GM18861 (cell line): ENCODE measurements at regions not wholly inside any gene's neighbourhood (a gene's known extent, or its start where the extent isn't known, plus 50 kb on each side); places are given as distances from the start of the nearest gene placed in this dataset.
"Not testable (repeated sequence)": the region's sequence is repeated elsewhere in the genome, so short reads cannot be mapped to it uniquely, and the experiment has no call there.

Experiments
- ATAC-seq: cut with Tn5 transposase; IDR thresholded peaks from one replicate; pipeline ENCODE4 v1.9.1; 2021; ENCODE audit not compliant: unreplicated experiment

- no peak for ATAC-seq
These were observed 322.1 kb upstream of the CCL2 start for GRCh38 chr17:33932996-33933395.

DNA sequence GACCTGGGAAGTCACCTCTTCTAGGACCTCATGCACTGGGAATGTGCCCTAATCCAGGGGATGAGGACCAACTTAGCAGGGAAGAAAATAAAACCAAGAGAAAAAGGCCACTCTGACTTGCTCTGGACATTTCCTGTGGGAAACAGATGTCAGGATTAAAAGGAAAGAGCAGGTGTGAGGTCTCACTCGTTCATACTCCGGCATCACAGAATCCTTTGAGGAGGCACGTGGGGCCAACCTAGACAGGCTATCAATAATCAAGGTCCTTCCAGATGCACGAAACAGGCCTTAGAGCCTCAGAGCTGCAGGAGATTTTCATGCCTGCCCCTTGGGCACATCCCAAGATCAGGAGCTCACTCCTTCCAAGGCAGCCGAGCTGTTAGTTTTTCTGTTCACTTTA lies 321.5 kb upstream of the CCL2 start:
- ATAC-seq: no peak

GRCh38 chr17:33934696-33935095 lies 320.4 kb upstream of the CCL2 start:
- no peak for ATAC-seq

- ATAC-seq: no peak
These were observed 319.3 kb upstream of the CCL2 start for GRCh38 chr17:33935822-33936221.

GRCh38 chr17:33936764-33937163 lies 318.3 kb upstream of the CCL2 start:
- no peak for ATAC-seq

DNA sequence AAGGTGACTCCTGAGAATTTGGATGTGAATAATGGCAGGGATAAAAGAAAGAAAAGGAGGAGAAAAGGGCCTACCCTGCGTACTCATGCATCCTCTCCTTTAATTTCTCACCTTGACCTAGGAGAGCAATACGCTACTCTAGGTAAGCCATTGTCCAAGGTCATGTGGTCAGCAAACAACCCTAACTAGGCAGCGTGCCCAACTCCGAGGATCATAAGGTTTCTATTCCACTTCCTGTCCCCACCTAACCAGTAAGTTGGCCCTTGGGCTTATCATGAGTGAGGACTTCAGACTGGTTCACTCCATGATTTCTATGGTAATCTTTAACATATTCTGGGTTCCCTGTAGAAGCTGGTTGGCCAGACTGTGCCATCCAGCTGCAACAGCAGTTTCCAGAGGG lies 315.1 kb upstream of the CCL2 start:
- ATAC-seq: no peak

GRCh38 chr17:33940769-33941370 lies 314.2 kb upstream of the CCL2 start:
- ATAC-seq: no peak

DNA sequence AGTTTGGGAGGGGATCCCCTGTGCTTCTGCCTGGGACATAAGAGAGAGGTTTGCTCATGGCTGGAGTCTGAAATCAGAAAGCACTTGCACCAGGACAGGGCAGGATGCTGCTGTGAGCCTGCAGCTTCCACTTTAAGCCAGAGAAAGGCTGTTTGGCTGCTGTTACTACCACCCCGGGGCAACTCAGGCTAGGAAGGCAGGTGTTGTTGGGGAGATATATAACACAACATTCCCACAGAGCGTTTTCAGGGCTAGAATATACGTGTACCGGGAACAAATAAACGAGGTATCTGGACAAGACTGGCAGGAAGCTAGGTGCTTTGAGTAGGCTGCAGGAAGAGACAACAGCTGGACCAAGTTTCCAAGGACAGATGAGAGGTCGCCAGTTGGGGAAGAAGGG lies 313.3 kb upstream of the CCL2 start:
- ATAC-seq: no peak

- no peak for ATAC-seq
These were observed 312.7 kb upstream of the CCL2 start for GRCh38 chr17:33942414-33942813.

- ATAC-seq: no peak
These were observed 310.7 kb upstream of the CCL2 start for GRCh38 chr17:33944412-33944811.

DNA sequence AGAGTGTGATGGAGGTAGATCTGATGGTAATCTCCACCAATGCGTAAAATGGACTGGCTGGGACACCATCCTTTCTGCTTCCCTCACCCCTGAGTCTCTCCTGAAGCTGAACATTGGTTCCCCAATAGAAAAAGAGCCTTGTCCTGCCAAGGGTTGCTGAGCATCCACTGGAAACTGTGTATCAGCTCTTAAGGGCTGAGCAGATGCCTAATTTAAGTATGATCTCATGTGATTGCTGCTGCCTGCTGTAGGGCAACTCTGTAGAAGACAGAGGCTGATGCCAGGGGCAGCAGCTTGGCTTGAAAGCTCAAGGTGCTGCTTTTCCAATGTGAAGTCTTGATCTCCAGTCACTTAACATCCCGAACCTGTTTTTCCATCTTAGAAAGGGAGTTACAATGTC lies 310.3 kb upstream of the CCL2 start:
- no peak for ATAC-seq

GRCh38 chr17:33945646-33946546 lies 309.2 kb upstream of the CCL2 start:
- ATAC-seq: no peak

- no peak for ATAC-seq
These were observed 307.3 kb upstream of the CCL2 start for GRCh38 chr17:33947762-33948161.

- ATAC-seq: no peak
These were observed 306.8 kb upstream of the CCL2 start for GRCh38 chr17:33948309-33948708.

GRCh38 chr17:33949100-33949499 lies 306.0 kb upstream of the CCL2 start:
- no peak for ATAC-seq

- no peak for ATAC-seq
These were observed 305.0 kb upstream of the CCL2 start for GRCh38 chr17:33950061-33950460.

GRCh38 chr17:33952425-33952824 lies 302.7 kb upstream of the CCL2 start:
- ATAC-seq: no peak

GRCh38 chr17:33954597-33954996 lies 300.5 kb upstream of the CCL2 start:
- no peak for ATAC-seq

DNA sequence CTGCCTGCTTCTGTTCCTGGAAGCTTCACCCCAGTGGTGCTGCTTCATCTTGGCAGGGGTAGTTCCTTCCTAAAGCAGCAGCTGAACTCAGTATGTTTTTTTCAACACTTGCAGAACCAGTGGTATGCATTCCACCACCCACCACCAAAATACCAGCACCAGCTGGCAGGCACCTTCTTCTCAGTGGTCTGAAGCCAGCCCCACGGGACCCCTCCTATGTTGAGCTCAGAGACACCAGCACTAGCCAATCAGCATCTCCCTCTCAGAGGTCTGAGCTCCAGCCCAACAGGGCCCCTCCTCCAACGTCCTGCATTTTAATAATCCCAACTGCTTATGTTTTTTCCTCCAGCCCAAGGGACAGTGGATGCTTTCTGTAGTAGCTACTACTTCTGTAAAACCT lies 299.6 kb upstream of the CCL2 start:
- no peak for ATAC-seq

GRCh38 chr17:33959098-33959497 lies 296.0 kb upstream of the CCL2 start:
- not testable (repeated sequence) for ATAC-seq

GRCh38 chr17:33962857-33963655 lies 292.0 kb upstream of the CCL2 start:
- ATAC-seq: no peak
